GM23338 (cell line): ENCODE measurements at regions not wholly inside any gene's neighbourhood (a gene's known extent, or its start where the extent isn't known, plus 50 kb on each side); places are given as distances from the start of the nearest gene placed in this dataset.

Source experiments
- ATAC-seq: fragments of 200-7000 bp; cut with Tn5 transposase; 3 replicates; pipeline ENCODE4 v1.9.1; 2020
- DNase-seq: peaks from one replicate; pipeline ENCODE4 v3.0.0-alpha.2; 2015; ENCODE audit warnings: low spot score
- H2AFZ ChIP-seq: fragments of 200-600 bp; sonication (generic); 2 replicates; pipeline ENCODE4 v1.8.0; 2016; ENCODE audit warnings: antibody characterized with exemption, mild to moderate bottlenecking, moderate library complexity
- H3F3A ChIP-seq: fragments of 200-600 bp; sonication (generic); replicated peaks from 2 replicates; pipeline ENCODE4 v1.8.0; 2017; ENCODE audit warnings: antibody characterized with exemption, mixed run types, low read depth
- H3K27ac ChIP-seq: fragments of 200-600 bp; sonication (generic); 2 replicates; pipeline ENCODE4 v1.6.1; 2016; ENCODE audit warnings: low read depth
- H3K27me3 ChIP-seq: fragments of 200-600 bp; sonication (generic); 2 replicates; pipeline ENCODE4 v1.8.0; 2016; ENCODE audit warnings: mild to moderate bottlenecking, mixed run types, moderate library complexity; ENCODE audit not compliant: insufficient read depth
- H3K36me3 ChIP-seq: fragments of 200-600 bp; sonication (generic); 2 replicates; pipeline ENCODE4 v1.8.0; 2016; ENCODE audit warnings: mild to moderate bottlenecking; ENCODE audit not compliant: insufficient read depth
- H3K4me1 ChIP-seq: fragments of 200-600 bp; sonication (generic); 2 replicates; pipeline ENCODE4 v1.8.0; 2016; ENCODE audit warnings: mild to moderate bottlenecking, moderate library complexity; ENCODE audit not compliant: insufficient read depth
- H3K4me2 ChIP-seq: fragments of 200-600 bp; sonication (generic); 2 replicates; pipeline ENCODE4 v1.7.1; 2017; ENCODE audit warnings: mixed run types
- H3K4me3 ChIP-seq: fragments of 200-600 bp; sonication (generic); 2 replicates; pipeline ENCODE4 v1.6.1; 2016; ENCODE audit warnings: mixed run types
- H3K79me2 ChIP-seq: fragments of 200-600 bp; sonication (generic); replicated peaks from 2 replicates; pipeline ENCODE4 v1.8.0; 2017; ENCODE audit warnings: mild to moderate bottlenecking; ENCODE audit not compliant: insufficient read depth
- H3K9me2 ChIP-seq: fragments of 200-600 bp; sonication (generic); 2 replicates; pipeline ENCODE4 v1.8.0; 2017; ENCODE audit not compliant: insufficient read depth
- H4K20me1 ChIP-seq: fragments of 200-600 bp; sonication (generic); replicated peaks from 2 replicates; pipeline ENCODE4 v1.8.0; 2017; ENCODE audit warnings: mild to moderate bottlenecking; ENCODE audit not compliant: insufficient read depth
- H3K27ac Mint-ChIP-seq: 2 replicates; pipeline ENCODE4 v1.8.0; 2020; ENCODE audit warnings: inconsistent platforms, mild to moderate bottlenecking, moderate library complexity, mixed read lengths
- H3K27me3 Mint-ChIP-seq: 3 replicates; pipeline ENCODE4 v1.8.0; 2022; ENCODE audit warnings: low read depth, mild to moderate bottlenecking, moderate library complexity, mixed read lengths, inconsistent platforms; ENCODE audit not compliant: insufficient read depth, poor library complexity
- H3K36me3 Mint-ChIP-seq: 3 replicates; pipeline ENCODE4 v1.8.0; 2021; ENCODE audit warnings: low read depth, mild to moderate bottlenecking, inconsistent platforms, moderate library complexity, mixed read lengths
- H3K4me1 Mint-ChIP-seq: 3 replicates; pipeline ENCODE4 v1.8.0; 2020; ENCODE audit warnings: mild to moderate bottlenecking, inconsistent platforms, mixed read lengths
- H3K4me3 Mint-ChIP-seq: 3 replicates; pipeline ENCODE4 v1.8.0; 2021; ENCODE audit warnings: moderate library complexity, mild to moderate bottlenecking, inconsistent platforms, mixed read lengths
- H3K9me3 Mint-ChIP-seq: 3 replicates; pipeline ENCODE4 v1.8.0; 2020; ENCODE audit warnings: moderate library complexity, mild to moderate bottlenecking, inconsistent platforms, mixed read lengths
- CREB1 ChIP-seq: fragments of 250-450 bp; sonication (Bioruptor Pico); IDR thresholded peaks from 2 replicates; pipeline ENCODE4 v1.5.0; 2020; ENCODE audit warnings: low read depth, mild to moderate bottlenecking, moderate library complexity
- EZH2 ChIP-seq: fragments of 200-600 bp; sonication (generic); IDR thresholded peaks from one replicate; pipeline ENCODE4 v1.8.0; 2017; ENCODE audit warnings: antibody characterized with exemption, mild to moderate bottlenecking, low read depth; ENCODE audit not compliant: unreplicated experiment
- JUNB ChIP-seq: IDR thresholded peaks from one replicate; pipeline ENCODE4 v1.6.1; 2016; ENCODE audit warnings: antibody characterized with exemption; ENCODE audit not compliant: unreplicated experiment
- NANOG ChIP-seq: IDR thresholded peaks from 2 replicates; pipeline ENCODE4 v1.6.1; 2016; ENCODE audit warnings: antibody characterized with exemption, borderline replicate concordance
- POLR2AphosphoS5 ChIP-seq: IDR thresholded peaks from 2 replicates; pipeline ENCODE4 v1.6.1; 2016; ENCODE audit warnings: antibody characterized with exemption, low read depth
- ZNF114 ChIP-seq: fragments of 250-450 bp; sonication (Bioruptor Pico); IDR thresholded peaks from 2 replicates; pipeline ENCODE4 v1.5.0; 2020; ENCODE audit warnings: mild to moderate bottlenecking, moderate library complexity
- ZNF331 ChIP-seq: fragments of 250-450 bp; sonication (Bioruptor Pico); IDR thresholded peaks from 2 replicates; pipeline ENCODE4 v1.5.0; 2020; ENCODE audit warnings: low read depth, mild to moderate bottlenecking, moderate library complexity
- TF ChIP-seq, protein P1 (sequence below): IDR thresholded peaks from one replicate; pipeline ENCODE4 v1.6.1; 2018; ENCODE audit warnings: antibody characterized with exemption; ENCODE audit not compliant: unreplicated experiment
- TF ChIP-seq, protein P2 (sequence below): fragments of 250-450 bp; sonication (Bioruptor Pico); IDR thresholded peaks from 2 replicates; pipeline ENCODE4 v1.5.0; 2020; ENCODE audit warnings: mild to moderate bottlenecking, moderate library complexity

DNA sequence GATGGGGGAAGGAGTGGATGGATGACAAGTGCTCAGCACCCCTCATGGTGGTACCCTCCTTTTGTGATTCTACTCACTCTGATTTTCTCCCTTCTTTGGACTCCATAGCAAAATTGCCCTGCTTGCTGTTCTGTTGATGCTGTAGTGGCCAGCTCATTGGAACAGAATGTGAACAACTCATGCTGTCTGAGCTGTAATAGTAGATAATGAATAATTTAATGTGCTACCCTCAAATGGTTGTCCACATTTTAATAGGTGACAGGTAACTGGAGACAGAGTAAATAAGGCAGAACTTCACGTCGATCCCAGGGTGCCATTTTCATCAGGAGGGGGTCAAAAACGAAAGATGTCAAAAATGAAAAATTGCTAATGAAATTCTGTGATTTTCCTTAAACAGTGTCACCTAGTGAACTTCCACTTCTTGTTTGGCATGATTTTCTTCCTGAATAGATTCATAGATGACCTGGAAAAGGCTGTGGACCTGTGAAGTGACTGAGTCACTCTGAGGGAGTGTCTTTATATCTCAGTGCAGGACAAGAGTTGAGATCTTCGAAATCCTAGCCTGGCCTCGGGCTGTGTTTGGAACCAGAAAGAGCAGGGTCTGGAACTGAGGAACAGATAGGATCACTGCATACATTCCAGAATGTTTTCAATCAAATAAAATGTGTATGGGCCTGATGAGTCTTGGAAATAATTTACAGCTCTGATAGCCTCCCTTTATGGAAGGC, 270.2 kb downstream of the PSAT1 start:
- Mint-ChIP-seq H3K4me1 (peaks cover 15% of the 10 kb centered on the region), H3K36me3 (no peaks in the 10 kb centered on the region), H3K9me3 (no peaks in the 10 kb centered on the region), H3K4me3 (no peak overlapping the region), H3K27me3 (peaks cover 2% of the 10 kb centered on the region), H3K27ac (no peak overlapping the region)
- DNase-seq (no peak), ATAC-seq (no peak)
- no peak overlapping the region for H3K4me2 ChIP-seq
- no peaks in the 10 kb centered on the region for H3K4me1 ChIP-seq
- no peak overlapping the region for H3K27ac ChIP-seq
- H4K20me1 ChIP-seq: no peaks in the 10 kb centered on the region; the same call in 1 of the 2 replicates
- H2AFZ ChIP-seq: no peak overlapping the region
- H3K36me3 ChIP-seq: no peaks in the 10 kb centered on the region
- no peaks in the 10 kb centered on the region for H3F3A ChIP-seq
- TF ChIP-seq NANOG (no peak), ZNF114 (CRISPR knock-in tag) (no peak)
- TF ChIP-seq, protein P1, sequence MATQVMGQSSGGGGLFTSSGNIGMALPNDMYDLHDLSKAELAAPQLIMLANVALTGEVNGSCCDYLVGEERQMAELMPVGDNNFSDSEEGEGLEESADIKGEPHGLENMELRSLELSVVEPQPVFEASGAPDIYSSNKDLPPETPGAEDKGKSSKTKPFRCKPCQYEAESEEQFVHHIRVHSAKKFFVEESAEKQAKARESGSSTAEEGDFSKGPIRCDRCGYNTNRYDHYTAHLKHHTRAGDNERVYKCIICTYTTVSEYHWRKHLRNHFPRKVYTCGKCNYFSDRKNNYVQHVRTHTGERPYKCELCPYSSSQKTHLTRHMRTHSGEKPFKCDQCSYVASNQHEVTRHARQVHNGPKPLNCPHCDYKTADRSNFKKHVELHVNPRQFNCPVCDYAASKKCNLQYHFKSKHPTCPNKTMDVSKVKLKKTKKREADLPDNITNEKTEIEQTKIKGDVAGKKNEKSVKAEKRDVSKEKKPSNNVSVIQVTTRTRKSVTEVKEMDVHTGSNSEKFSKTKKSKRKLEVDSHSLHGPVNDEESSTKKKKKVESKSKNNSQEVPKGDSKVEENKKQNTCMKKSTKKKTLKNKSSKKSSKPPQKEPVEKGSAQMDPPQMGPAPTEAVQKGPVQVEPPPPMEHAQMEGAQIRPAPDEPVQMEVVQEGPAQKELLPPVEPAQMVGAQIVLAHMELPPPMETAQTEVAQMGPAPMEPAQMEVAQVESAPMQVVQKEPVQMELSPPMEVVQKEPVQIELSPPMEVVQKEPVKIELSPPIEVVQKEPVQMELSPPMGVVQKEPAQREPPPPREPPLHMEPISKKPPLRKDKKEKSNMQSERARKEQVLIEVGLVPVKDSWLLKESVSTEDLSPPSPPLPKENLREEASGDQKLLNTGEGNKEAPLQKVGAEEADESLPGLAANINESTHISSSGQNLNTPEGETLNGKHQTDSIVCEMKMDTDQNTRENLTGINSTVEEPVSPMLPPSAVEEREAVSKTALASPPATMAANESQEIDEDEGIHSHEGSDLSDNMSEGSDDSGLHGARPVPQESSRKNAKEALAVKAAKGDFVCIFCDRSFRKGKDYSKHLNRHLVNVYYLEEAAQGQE: no peak
- H3K4me3 ChIP-seq: no peak overlapping the region
- peaks cover 10% of the 10 kb centered on the region for H3K9me2 ChIP-seq
- no peaks in the 10 kb centered on the region for H3K79me2 ChIP-seq
- no peaks in the 10 kb centered on the region for H3K27me3 ChIP-seq

DNA sequence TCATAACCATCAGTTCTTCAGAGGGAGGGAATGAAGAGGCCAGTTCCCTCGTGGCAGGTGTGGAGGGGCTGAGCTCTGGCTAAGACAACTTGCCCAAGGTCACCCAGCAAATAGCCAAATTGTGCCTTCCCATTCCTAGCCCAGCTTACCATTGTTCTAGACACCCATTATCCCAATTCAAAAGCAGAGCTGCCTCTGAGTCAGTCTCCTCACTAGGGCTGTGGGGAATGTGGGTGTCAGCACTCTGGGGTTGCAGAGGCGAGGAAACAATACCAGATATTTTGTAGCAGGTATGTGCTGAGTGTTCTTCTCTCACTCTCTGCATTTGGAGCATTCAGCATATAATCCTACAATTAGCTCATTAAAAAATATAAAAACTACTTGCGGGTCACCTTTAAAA, 270.8 kb downstream of the PSAT1 start:
- no peaks in the 10 kb centered on the region for H3K27me3 ChIP-seq
- no peak for TF ChIP-seq POLR2AphosphoS5
- no peak for TF ChIP-seq ZNF114 (CRISPR knock-in tag)
- no peak for TF ChIP-seq EZH2
- TF ChIP-seq CREB1 (CRISPR knock-in tag): no peak
- no peak for TF ChIP-seq JUNB
- TF ChIP-seq, protein P2, sequence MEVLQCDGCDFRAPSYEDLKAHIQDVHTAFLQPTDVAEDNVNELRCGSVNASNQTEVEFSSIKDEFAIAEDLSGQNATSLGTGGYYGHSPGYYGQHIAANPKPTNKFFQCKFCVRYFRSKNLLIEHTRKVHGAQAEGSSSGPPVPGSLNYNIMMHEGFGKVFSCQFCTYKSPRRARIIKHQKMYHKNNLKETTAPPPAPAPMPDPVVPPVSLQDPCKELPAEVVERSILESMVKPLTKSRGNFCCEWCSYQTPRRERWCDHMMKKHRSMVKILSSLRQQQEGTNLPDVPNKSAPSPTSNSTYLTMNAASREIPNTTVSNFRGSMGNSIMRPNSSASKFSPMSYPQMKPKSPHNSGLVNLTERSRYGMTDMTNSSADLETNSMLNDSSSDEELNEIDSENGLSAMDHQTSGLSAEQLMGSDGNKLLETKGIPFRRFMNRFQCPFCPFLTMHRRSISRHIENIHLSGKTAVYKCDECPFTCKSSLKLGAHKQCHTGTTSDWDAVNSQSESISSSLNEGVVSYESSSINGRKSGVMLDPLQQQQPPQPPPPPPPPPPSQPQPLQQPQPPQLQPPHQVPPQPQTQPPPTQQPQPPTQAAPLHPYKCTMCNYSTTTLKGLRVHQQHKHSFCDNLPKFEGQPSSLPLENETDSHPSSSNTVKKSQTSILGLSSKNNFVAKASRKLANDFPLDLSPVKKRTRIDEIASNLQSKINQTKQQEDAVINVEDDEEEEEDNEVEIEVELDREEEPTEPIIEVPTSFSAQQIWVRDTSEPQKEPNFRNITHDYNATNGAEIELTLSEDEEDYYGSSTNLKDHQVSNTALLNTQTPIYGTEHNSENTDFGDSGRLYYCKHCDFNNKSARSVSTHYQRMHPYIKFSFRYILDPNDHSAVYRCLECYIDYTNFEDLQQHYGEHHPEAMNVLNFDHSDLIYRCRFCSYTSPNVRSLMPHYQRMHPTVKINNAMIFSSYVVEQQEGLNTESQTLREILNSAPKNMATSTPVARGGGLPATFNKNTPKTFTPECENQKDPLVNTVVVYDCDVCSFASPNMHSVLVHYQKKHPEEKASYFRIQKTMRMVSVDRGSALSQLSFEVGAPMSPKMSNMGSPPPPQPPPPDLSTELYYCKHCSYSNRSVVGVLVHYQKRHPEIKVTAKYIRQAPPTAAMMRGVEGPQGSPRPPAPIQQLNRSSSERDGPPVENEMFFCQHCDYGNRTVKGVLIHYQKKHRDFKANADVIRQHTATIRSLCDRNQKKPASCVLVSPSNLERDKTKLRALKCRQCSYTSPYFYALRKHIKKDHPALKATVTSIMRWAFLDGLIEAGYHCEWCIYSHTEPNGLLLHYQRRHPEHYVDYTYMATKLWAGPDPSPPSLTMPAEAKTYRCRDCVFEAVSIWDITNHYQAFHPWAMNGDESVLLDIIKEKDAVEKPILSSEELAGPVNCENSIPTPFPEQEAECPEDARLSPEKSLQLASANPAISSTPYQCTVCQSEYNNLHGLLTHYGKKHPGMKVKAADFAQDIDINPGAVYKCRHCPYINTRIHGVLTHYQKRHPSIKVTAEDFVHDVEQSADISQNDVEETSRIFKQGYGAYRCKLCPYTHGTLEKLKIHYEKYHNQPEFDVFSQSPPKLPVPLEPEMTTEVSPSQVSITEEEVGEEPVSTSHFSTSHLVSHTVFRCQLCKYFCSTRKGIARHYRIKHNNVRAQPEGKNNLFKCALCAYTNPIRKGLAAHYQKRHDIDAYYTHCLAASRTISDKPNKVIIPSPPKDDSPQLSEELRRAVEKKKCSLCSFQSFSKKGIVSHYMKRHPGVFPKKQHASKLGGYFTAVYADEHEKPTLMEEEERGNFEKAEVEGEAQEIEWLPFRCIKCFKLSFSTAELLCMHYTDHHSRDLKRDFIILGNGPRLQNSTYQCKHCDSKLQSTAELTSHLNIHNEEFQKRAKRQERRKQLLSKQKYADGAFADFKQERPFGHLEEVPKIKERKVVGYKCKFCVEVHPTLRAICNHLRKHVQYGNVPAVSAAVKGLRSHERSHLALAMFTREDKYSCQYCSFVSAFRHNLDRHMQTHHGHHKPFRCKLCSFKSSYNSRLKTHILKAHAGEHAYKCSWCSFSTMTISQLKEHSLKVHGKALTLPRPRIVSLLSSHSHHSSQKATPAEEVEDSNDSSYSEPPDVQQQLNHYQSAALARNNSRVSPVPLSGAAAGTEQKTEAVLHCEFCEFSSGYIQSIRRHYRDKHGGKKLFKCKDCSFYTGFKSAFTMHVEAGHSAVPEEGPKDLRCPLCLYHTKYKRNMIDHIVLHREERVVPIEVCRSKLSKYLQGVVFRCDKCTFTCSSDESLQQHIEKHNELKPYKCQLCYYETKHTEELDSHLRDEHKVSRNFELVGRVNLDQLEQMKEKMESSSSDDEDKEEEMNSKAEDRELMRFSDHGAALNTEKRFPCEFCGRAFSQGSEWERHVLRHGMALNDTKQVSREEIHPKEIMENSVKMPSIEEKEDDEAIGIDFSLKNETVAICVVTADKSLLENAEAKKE (CRISPR knock-in tag): no peak
- no peak for TF ChIP-seq ZNF331
- H3K27me3 Mint-ChIP-seq: peaks cover 2% of the 10 kb centered on the region
- no peak overlapping the region for H3K4me3 ChIP-seq
- no peaks in the 10 kb centered on the region for H3K9me3 Mint-ChIP-seq
- no peaks in the 10 kb centered on the region for H3K79me2 ChIP-seq
- DNase-seq (no peak), ATAC-seq (peak; percentile 43; the same call in 2 of the 3 replicates)
- H3K4me2 ChIP-seq: no peak overlapping the region
- no peak overlapping the region for H3K27ac ChIP-seq
- no peak overlapping the region for H3K4me3 Mint-ChIP-seq
- no peaks in the 10 kb centered on the region for H3K36me3 ChIP-seq
- no peak overlapping the region for H2AFZ ChIP-seq
- H3K9me2 ChIP-seq: peaks cover 10% of the 10 kb centered on the region
- peaks cover under 1% of the 10 kb centered on the region; the same call in 1 of the 2 replicates for H3K4me1 ChIP-seq
- H3K27ac Mint-ChIP-seq: no peak overlapping the region
- no peaks in the 10 kb centered on the region for H3K36me3 Mint-ChIP-seq
- H3F3A ChIP-seq: no peaks in the 10 kb centered on the region
- peaks cover 15% of the 10 kb centered on the region for H3K4me1 Mint-ChIP-seq
- no peaks in the 10 kb centered on the region; the same call in 1 of the 2 replicates for H4K20me1 ChIP-seq
